MG63 (cell line): ENCODE measurements at regions not wholly inside any gene's neighbourhood (a gene's known extent, or its start where the extent isn't known, plus 50 kb on each side); places are given as distances from the start of the nearest gene placed in this dataset.
"Not testable (repeated sequence)": the region's sequence is repeated elsewhere in the genome, so short reads cannot be mapped to it uniquely, and the experiment has no call there.

ENCODE experiments used
- DNase-seq: peaks from one replicate; pipeline ENCODE4 v3.0.0-alpha.2; 2020
- H3K27me3 ChIP-seq: fragments of 250-450 bp; sonication (Bioruptor Pico); 2 replicates; pipeline ENCODE4 v1.5.1; 2020; ENCODE audit warnings: mild to moderate bottlenecking, moderate library complexity
- H3K36me3 ChIP-seq: fragments of 250-450 bp; sonication (Bioruptor Pico); 2 replicates; pipeline ENCODE4 v1.5.1; 2020; ENCODE audit warnings: mild to moderate bottlenecking, moderate library complexity
- H3K4me3 ChIP-seq: fragments of 250-450 bp; sonication (Bioruptor Pico); 2 replicates; pipeline ENCODE4 v1.5.1; 2020; ENCODE audit warnings: mild to moderate bottlenecking, moderate library complexity
- H3K9me3 ChIP-seq: fragments of 250-450 bp; sonication (Bioruptor Pico); 2 replicates; pipeline ENCODE4 v1.5.1; 2020; ENCODE audit warnings: mild to moderate bottlenecking, moderate library complexity

GRCh38 chr10:11691319-11691755, 50.8 kb upstream of the ECHDC3 start:
- Histone ChIP-seq H3K36me3 (no peaks in the 10 kb centered on the region), H3K4me3 (no peak overlapping the region), H3K27me3 (no peaks in the 10 kb centered on the region), H3K9me3 (no peaks in the 10 kb centered on the region)
- DNase-seq: no peak

- Histone ChIP-seq H3K9me3 (no peaks in the 10 kb centered on the region), H3K36me3 (no peaks in the 10 kb centered on the region), H3K27me3 (no peaks in the 10 kb centered on the region), H3K4me3 (no peak overlapping the region)
- DNase-seq: no peak
Observed at GRCh38 chr10:11689945-11690736, 52.0 kb upstream of the ECHDC3 start.

GRCh38 chr10:11688448-11688795, 53.8 kb upstream of the ECHDC3 start:
- H3K9me3 ChIP-seq, DNase-seq, H3K36me3 ChIP-seq, H3K27me3 ChIP-seq, H3K4me3 ChIP-seq: not testable (repeated sequence)

GRCh38 chr10:11687779-11688447, 54.3 kb upstream of the ECHDC3 start:
- Histone ChIP-seq H3K9me3 (no peaks in the 10 kb centered on the region), H3K27me3 (peaks cover 4% of the 10 kb centered on the region; the same call in 1 of the 2 replicates)
- DNase-seq: no peak

GRCh38 chr10:11687357-11687771, 54.8 kb upstream of the ECHDC3 start:
- DNase-seq: no peak
- no peaks in the 10 kb centered on the region for H3K9me3 ChIP-seq
- no peak overlapping the region for H3K4me3 ChIP-seq
- H3K27me3 ChIP-seq: peaks cover 4% of the 10 kb centered on the region; the same call in 1 of the 2 replicates
- no peaks in the 10 kb centered on the region for H3K36me3 ChIP-seq

More at GRCh38 chr10:11687779-11688447, 54.3 kb upstream of the ECHDC3 start:
- no peaks in the 10 kb centered on the region for H3K36me3 ChIP-seq
- H3K4me3 ChIP-seq: no peak overlapping the region

GRCh38 chr10:11685787-11686218, 56.4 kb upstream of the ECHDC3 start:
- peaks cover 11% of the 10 kb centered on the region for H3K27me3 ChIP-seq
- DNase-seq: peak; percentile 32
- no peaks in the 10 kb centered on the region for H3K9me3 ChIP-seq
- no peaks in the 10 kb centered on the region for H3K36me3 ChIP-seq
- H3K4me3 ChIP-seq: no peak overlapping the region

GRCh38 chr10:11684717-11685645, 57.2 kb upstream of the ECHDC3 start:
- peak; percentile 85 for DNase-seq
- Histone ChIP-seq H3K36me3 (no peaks in the 10 kb centered on the region), H3K4me3 (peak overlapping the region; percentile 18), H3K27me3 (peaks cover 19% of the 10 kb centered on the region), H3K9me3 (no peaks in the 10 kb centered on the region)

- peaks cover 26% of the 10 kb centered on the region for H3K27me3 ChIP-seq
- DNase-seq, H3K4me3 ChIP-seq, H3K36me3 ChIP-seq, H3K9me3 ChIP-seq: not testable (repeated sequence)
Observed at GRCh38 chr10:11684341-11684716, 57.9 kb upstream of the ECHDC3 start.

GRCh38 chr10:11683529-11684320, 58.5 kb upstream of the ECHDC3 start:
- no peaks in the 10 kb centered on the region for H3K9me3 ChIP-seq
- H3K36me3 ChIP-seq: no peaks in the 10 kb centered on the region
- H3K4me3 ChIP-seq: no peak overlapping the region
- peaks cover 30% of the 10 kb centered on the region for H3K27me3 ChIP-seq
- DNase-seq: no peak

GRCh38 chr10:11682851-11683250, 59.3 kb upstream of the ECHDC3 start:
- Histone ChIP-seq H3K36me3 (no peaks in the 10 kb centered on the region), H3K9me3 (no peaks in the 10 kb centered on the region), H3K27me3 (peaks cover 31% of the 10 kb centered on the region), H3K4me3 (no peak overlapping the region)
- no peak for DNase-seq

- no peak overlapping the region for H3K4me3 ChIP-seq
- no peak for DNase-seq
- H3K36me3 ChIP-seq: no peaks in the 10 kb centered on the region
- H3K9me3 ChIP-seq: no peaks in the 10 kb centered on the region
- peaks cover 35% of the 10 kb centered on the region for H3K27me3 ChIP-seq
Observed at GRCh38 chr10:11682267-11682683, 59.9 kb upstream of the ECHDC3 start.

- Histone ChIP-seq H3K9me3 (no peaks in the 10 kb centered on the region), H3K27me3 (peaks cover 35% of the 10 kb centered on the region), H3K36me3 (no peaks in the 10 kb centered on the region), H3K4me3 (no peak overlapping the region)
- no peak for DNase-seq
Observed at GRCh38 chr10:11680496-11680895, 61.7 kb upstream of the ECHDC3 start.

GRCh38 chr10:11679946-11680345, 62.2 kb upstream of the ECHDC3 start:
- H3K4me3 ChIP-seq: no peak overlapping the region
- no peak for DNase-seq
- no peaks in the 10 kb centered on the region for H3K36me3 ChIP-seq
- peaks cover 35% of the 10 kb centered on the region for H3K27me3 ChIP-seq
- no peaks in the 10 kb centered on the region for H3K9me3 ChIP-seq

GRCh38 chr10:11678074-11678793, 63.9 kb upstream of the ECHDC3 start:
- peaks cover 32% of the 10 kb centered on the region for H3K27me3 ChIP-seq
- no peaks in the 10 kb centered on the region for H3K36me3 ChIP-seq
- no peak overlapping the region for H3K4me3 ChIP-seq
- no peak for DNase-seq
- no peaks in the 10 kb centered on the region for H3K9me3 ChIP-seq

GRCh38 chr10:11677480-11677879, 64.7 kb upstream of the ECHDC3 start:
- DNase-seq: no peak
- Histone ChIP-seq H3K4me3 (no peak overlapping the region), H3K36me3 (no peaks in the 10 kb centered on the region), H3K9me3 (no peaks in the 10 kb centered on the region), H3K27me3 (peaks cover 32% of the 10 kb centered on the region)
